ENCODE measurements at regions not wholly inside any gene's neighbourhood (a gene's known extent, or its start where the extent isn't known, plus 50 kb on each side); places are given as distances from the start of the nearest gene placed in this dataset.
A peak's percentile ranks its signal among the peaks of the same experiment; 100 is the strongest.

DNA sequence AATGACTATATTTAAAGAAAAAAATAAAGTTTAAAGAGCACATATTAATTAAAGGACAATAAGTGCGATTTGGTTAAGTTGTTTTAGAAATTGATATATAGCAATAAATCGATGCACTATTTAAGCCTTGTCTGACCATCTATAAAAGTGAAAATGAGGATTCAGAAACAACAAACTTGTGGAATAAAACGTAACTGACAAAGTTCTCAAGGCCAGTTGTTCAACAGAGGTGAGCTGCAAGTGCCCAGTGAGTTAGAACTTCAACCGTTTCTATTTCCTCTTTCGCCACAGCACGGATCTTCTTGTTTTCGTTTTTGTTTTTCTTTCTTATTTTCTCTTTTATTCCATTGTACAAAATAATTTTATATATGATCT, 724.9 kb upstream of the ARRDC4 start:
- TF ChIP-seq POLR2A (IDR thresholded peaks at IDR 0.05): no peak
- TF ChIP-seq, protein P1, sequence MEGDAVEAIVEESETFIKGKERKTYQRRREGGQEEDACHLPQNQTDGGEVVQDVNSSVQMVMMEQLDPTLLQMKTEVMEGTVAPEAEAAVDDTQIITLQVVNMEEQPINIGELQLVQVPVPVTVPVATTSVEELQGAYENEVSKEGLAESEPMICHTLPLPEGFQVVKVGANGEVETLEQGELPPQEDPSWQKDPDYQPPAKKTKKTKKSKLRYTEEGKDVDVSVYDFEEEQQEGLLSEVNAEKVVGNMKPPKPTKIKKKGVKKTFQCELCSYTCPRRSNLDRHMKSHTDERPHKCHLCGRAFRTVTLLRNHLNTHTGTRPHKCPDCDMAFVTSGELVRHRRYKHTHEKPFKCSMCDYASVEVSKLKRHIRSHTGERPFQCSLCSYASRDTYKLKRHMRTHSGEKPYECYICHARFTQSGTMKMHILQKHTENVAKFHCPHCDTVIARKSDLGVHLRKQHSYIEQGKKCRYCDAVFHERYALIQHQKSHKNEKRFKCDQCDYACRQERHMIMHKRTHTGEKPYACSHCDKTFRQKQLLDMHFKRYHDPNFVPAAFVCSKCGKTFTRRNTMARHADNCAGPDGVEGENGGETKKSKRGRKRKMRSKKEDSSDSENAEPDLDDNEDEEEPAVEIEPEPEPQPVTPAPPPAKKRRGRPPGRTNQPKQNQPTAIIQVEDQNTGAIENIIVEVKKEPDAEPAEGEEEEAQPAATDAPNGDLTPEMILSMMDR (IDR thresholded peaks at IDR 0.05): peak in 2 of 12 donors; percentile 2 to 30

All from heart left ventricle (tissue), 13 donors.